Iris pigment epithelial cell (primary cell): ENCODE measurements at regions not wholly inside any gene's neighbourhood (a gene's known extent, or its start where the extent isn't known, plus 50 kb on each side); places are given as distances from the start of the nearest gene placed in this dataset.

Source experiments
- DNase-seq: peaks from one replicate; pipeline ENCODE4 v3.0.0-alpha.2; 2011; ENCODE audit warnings: low read depth

- DNase-seq: no peak
Measured at GRCh38 chr22:49260681-49261580, 566.7 kb downstream of the BRD1 start.

DNA sequence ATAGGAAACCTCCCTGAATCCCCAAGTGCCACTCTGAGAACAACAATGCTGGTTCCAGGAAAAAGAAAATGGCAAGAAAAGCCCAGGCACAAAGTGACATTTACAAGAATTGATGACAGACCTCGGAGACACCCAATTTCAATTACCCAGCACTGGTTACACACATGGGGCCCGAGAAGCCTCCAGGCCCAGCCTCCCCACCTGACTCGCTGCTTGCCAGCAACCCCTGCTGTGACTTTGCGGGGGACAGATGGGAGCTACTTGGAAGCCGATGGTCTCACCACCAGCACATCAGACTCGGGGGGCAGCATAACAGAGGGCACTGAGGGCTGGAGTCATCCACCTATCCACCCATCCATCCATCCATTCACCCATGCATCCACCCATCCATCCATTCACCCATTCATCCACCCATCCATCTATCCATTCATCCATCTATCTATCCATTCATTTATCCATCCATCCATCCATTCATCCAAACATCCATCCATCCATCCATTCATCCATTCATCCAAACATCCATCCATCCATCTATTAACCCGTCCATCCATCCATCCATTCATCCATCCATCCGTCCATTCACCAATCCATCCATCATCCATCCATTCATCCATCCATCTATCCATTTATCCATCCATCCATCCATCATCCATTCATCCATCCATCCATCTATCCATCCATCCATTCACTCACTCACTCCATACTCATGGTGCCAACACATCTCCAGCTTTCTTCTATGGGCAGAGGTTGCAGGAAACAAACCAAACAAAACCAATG, 567.6 kb downstream of the BRD1 start:
- no peak for DNase-seq

DNA sequence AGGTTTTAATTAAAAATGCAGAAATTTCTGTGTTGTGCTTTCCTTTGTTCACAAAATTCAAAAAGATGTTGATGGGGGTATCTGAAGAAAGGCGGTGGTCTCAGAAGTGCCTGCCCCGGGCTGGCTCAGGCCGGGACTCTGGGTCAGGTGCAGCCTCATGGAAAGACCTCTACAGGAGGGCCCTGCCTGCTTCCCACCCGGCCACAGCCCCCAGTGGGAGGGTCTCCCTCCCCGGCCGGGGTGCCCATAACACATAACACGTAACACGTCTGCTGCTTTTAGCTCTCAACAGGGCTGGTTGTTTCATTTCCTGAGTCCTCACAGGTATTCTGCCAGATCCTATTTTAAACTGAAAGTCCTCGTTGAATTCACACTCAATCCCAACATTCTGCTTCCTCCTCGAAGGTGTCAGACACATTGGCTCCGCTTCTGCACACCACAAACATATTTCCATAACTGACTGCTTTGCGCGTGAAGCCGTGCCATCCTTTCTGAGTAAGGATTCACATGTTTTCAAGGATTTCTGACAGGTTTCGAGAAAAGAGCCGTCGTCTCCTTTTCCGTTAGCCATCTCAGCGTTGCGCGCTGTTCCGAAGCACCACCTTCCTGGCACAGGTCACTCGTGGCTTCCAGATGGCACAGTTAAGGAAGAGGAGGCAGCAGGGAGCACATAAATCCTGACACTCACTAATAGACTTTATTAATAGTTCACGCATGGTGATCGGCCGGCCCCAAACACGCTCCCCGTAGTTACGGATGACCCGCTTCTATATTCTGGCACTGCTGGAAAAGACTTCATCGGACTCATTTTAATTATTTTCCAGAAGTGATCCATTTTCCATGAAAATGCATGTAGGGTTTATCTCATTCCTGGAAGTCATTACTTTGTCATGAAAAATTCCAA, 569.3 kb downstream of the BRD1 start:
- DNase-seq: no peak

DNA sequence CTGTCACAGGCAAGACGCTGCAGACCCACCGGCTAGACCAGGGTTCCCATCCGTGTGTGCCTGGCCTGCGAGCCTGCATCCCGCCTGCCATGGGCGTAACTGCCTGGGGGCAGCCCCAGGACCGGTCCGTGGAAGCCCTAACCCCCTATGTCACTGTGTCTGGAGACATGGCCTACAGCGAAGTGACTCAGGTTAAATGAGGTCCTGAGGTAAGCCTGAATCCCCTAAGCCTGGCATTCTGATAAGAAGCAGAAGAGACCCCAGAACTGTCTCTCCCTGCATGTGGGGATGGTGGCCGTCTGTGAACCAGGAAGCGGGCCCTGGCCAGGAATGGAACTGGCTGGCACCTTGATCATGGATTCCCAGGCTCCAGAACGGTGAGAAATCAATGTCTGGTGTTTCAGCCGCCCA, 570.1 kb downstream of the BRD1 start:
- DNase-seq: no peak

DNA sequence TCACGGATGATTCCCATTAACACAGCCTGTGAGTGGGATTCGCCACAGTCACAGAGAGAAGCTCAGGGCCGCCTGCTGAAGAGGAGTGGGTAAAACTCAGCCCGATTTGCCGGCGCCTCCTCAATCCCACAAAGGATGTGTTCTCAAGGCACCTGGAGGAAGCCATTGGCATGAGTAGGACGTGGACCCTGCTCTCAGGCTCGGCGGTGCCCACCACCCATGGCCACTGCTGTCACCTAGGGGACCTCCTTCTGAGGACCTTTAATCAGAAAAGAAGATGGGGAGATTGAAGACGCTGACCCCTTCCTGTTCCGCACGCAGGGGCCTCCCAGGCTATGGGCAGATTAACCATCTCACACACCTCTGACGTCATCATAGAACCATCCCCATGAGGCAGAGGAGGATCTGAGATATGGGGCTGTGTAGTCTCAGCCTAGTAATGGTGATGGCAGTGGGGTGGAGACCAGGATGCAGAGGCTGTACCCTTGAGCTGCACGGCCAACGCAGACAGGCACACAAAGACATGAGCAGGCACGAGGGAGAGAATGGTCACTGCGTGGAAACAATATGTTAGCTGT, 571.8 kb downstream of the BRD1 start:
- DNase-seq: no peak

GRCh38 chr22:49255154-49255553, 572.5 kb downstream of the BRD1 start:
- no peak for DNase-seq

- no peak for DNase-seq
Measured at GRCh38 chr22:49253656-49254055, 574.0 kb downstream of the BRD1 start.

- no peak for DNase-seq
Measured at GRCh38 chr22:49251371-49251770, 576.3 kb downstream of the BRD1 start.

DNA sequence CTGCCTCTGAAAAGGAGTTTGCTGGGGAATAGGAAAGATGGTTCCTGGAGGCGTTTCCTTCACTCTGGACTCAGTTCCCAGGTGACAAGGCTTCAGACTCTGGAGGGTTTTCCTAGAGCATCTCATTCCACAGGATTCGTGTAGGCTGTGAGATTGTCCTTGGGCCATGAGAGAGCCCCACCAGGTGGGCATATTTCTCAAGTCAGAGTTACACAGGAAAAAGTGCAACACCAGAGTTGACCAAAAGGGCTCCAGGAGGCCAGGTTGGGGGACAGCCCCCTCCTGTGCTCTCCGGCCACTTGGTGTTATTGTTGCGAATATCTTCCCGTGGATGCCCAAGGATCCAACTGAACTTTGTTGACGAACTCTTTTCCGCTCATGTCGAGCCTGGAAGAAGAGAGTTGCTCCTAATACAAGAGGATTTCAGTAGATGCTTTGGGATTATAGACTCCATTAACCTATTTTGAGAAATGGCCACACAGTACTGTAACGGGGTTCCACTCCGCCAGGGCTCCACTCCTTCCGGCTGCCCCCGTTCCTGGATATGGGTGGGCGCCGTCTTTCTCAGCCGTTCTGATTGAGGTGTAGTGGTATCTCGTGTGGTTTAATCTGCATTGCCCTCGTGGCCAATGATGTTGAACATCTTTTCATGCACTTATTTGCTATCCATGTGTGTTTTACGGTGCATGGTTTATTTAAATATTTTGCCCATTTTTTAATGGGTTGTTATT, 580.3 kb downstream of the BRD1 start:
- DNase-seq: no peak

- no peak for DNase-seq
Measured at GRCh38 chr22:49244466-49245420, 582.9 kb downstream of the BRD1 start.

GRCh38 chr22:49243965-49244364, 583.7 kb downstream of the BRD1 start:
- no peak for DNase-seq

GRCh38 chr22:49243335-49243734, 584.3 kb downstream of the BRD1 start:
- DNase-seq: no peak

DNA sequence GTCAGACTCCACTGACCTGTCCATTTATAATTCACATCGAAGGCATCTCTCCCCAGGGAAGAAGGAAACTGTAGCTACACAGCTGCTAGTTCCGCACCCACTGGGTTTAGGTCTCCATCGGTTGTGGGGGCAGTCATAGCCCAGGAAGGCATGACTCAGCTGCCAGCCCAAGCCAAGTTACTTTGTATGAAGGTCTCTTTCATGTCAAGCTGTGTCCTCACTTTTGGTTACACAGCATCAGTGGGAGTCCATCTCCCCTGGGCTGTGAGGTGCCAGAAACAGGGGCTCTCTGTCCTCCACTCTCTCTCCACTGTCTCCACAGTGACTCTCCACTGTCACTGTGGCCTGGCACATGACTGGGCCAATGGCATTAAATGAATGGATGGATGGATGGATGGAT, 585.2 kb downstream of the BRD1 start:
- no peak for DNase-seq

DNA sequence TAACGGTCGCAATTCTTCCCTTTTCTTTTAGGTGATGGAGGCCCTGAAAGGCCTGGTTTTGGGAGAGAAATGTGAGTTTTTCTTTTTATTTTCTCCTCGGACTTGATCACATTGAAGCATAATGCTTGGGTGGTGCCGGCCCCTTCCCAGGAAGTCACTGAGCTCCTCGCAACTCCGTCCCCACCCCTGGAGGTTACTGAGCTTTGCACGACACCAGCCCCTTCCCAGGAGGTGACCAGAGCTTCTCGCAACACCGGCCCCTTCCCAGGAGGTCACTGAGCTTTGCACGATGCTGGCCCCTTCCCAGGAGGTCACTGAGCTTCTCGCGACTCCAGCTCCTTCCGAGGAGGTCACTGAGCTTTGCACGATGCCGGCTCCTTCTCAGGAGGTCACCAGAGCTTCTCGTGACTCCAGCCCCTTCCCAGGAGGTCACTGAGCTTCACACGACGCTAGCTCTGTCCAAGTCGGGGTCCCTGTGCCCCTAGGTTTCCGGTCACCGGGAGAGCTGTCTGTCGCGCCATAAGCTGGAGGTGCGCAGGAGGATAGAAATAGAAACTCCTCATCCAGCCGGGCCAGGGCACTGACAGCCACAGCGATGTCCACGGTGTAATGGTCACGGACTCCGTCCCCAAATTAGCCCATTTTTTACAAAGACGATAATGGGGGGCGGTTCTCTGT, 586.4 kb downstream of the BRD1 start:
- no peak for DNase-seq

- no peak for DNase-seq
Measured at GRCh38 chr22:49240472-49240871, 587.2 kb downstream of the BRD1 start.

DNA sequence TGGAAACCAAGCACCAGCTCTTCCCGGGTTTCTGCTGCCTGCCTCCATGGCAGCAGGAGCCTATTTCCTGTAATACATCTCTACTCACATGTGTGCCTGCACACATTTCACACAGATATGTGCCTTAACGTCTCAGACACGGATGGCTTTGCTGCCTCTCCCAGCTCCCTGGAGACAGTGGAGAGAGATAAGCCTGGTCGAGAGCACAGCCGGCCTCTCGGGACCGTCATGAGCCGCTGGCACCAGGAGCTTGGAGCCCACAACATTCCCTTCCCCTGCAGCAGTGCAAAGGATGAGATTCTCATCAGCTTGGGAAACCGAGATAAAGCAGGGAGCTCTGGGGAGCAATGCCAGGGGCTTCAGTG, 587.7 kb downstream of the BRD1 start:
- no peak for DNase-seq

- no peak for DNase-seq
Measured at GRCh38 chr22:49239264-49240015, 588.2 kb downstream of the BRD1 start.
